ENCODE measurements at regions not wholly inside any gene's neighbourhood (a gene's known extent, or its start where the extent isn't known, plus 50 kb on each side); places are given as distances from the start of the nearest gene placed in this dataset.

- Histone ChIP-seq H3K9ac (ENCODE audit: low read length) (no peak overlapping the region), H3K9me3 (ENCODE audit: low read length) (no peaks in the 10 kb centered on the region), H3K36me3 (ENCODE audit: insufficient read depth, low read length) (no peaks in the 10 kb centered on the region), H3K27me3 (ENCODE audit: insufficient read depth, low read depth, low read length) (no peaks in the 10 kb centered on the region), H2AFZ (ENCODE audit: low read depth, low read length) (no peak overlapping the region), H3K4me3 (ENCODE audit: low read length) (no peak overlapping the region), H3K27ac (ENCODE audit: low read length) (no peak overlapping the region), H3F3A (ENCODE audit: insufficient read depth, low read length, poor library complexity, severe bottlenecking) (no peaks in the 10 kb centered on the region), H3K4me2 (ENCODE audit: low read length) (no peak overlapping the region), H4K20me1 (ENCODE audit: insufficient read depth) (no peaks in the 10 kb centered on the region), H3K79me2 (replicated peaks; ENCODE audit: insufficient read depth, low read length) (no peaks in the 10 kb centered on the region), H3K9me2 (ENCODE audit: insufficient read depth, low read length) (no peaks in the 10 kb centered on the region)
- TF ChIP-seq POLR2AphosphoS5 (IDR thresholded peaks at IDR 0.05): no peak
- no peak for TF ChIP-seq MXI1 (conservative IDR thresholded peaks at IDR 0.05; ENCODE audit: poor library complexity, severe bottlenecking)
- no peak for TF ChIP-seq EP300 (conservative IDR thresholded peaks at IDR 0.05; ENCODE audit: poor library complexity, severe bottlenecking)
- TF ChIP-seq SMC3 (conservative IDR thresholded peaks at IDR 0.05; ENCODE audit: poor library complexity): no peak
- TF ChIP-seq REST (IDR thresholded peaks at IDR 0.05; ENCODE audit: borderline replicate concordance): no peak
- TF ChIP-seq TAF1 (IDR thresholded peaks at IDR 0.05; ENCODE audit: low read depth): no peak
- no peak for TF ChIP-seq EZH2 (IDR thresholded peaks at IDR 0.05; ENCODE audit: borderline replicate concordance, insufficient read depth, low read length, poor library complexity, severe bottlenecking)
- no peak for TF ChIP-seq CTCF (IDR thresholded peaks at IDR 0.05; ENCODE audit: poor library complexity, severe bottlenecking)
These were observed 1530.1 kb downstream of the MAT2B start for GRCh38 chr5:165035520-165035919.

GRCh38 chr5:165039748-165040147 is 1534.3 kb downstream of the MAT2B start:
- H3K79me2 ChIP-seq (replicated peaks; ENCODE audit: insufficient read depth, low read length): no peaks in the 10 kb centered on the region
- no peaks in the 10 kb centered on the region for H3F3A ChIP-seq (ENCODE audit: insufficient read depth, low read length, poor library complexity, severe bottlenecking)
- no peak overlapping the region for H3K27ac ChIP-seq (ENCODE audit: low read length)

More at GRCh38 chr5:165039748-165040147, 1534.3 kb downstream of the MAT2B start:
- no peak overlapping the region for H2AFZ ChIP-seq (ENCODE audit: low read depth, low read length)
- no peaks in the 10 kb centered on the region for H4K20me1 ChIP-seq (ENCODE audit: insufficient read depth)
- H3K27me3 ChIP-seq (ENCODE audit: insufficient read depth, low read depth, low read length): no peaks in the 10 kb centered on the region
- TF ChIP-seq SMC3 (conservative IDR thresholded peaks at IDR 0.05; ENCODE audit: poor library complexity): no peak
- TF ChIP-seq CTCF (IDR thresholded peaks at IDR 0.05; ENCODE audit: poor library complexity, severe bottlenecking): no peak
- no peak for TF ChIP-seq EP300 (conservative IDR thresholded peaks at IDR 0.05; ENCODE audit: poor library complexity, severe bottlenecking)
- no peak for TF ChIP-seq RAD21 (conservative IDR thresholded peaks at IDR 0.05)
- no peak for TF ChIP-seq EZH2 (IDR thresholded peaks at IDR 0.05; ENCODE audit: borderline replicate concordance, insufficient read depth, low read length, poor library complexity, severe bottlenecking)
- TF ChIP-seq POLR2AphosphoS5 (IDR thresholded peaks at IDR 0.05): no peak
- TF ChIP-seq MXI1 (conservative IDR thresholded peaks at IDR 0.05; ENCODE audit: poor library complexity, severe bottlenecking): no peak
- no peak for TF ChIP-seq TAF1 (IDR thresholded peaks at IDR 0.05; ENCODE audit: low read depth)
- no peak for TF ChIP-seq REST (IDR thresholded peaks at IDR 0.05; ENCODE audit: borderline replicate concordance)
- H3K9ac ChIP-seq (ENCODE audit: low read length): no peak overlapping the region
- H3K36me3 ChIP-seq (ENCODE audit: insufficient read depth, low read length): no peaks in the 10 kb centered on the region
- no peaks in the 10 kb centered on the region for H3K9me3 ChIP-seq (ENCODE audit: low read length)
- H3K9me2 ChIP-seq (ENCODE audit: insufficient read depth, low read length): no peaks in the 10 kb centered on the region
- H3K4me3 ChIP-seq (ENCODE audit: low read length): no peak overlapping the region
- H3K4me2 ChIP-seq (ENCODE audit: low read length): no peak overlapping the region
